Stimulated activated CD4-positive, alpha-beta T cell treated with anti-CD3 and anti-CD28 coated beads, TNF-alpha, amount 100 ng/mL, for 48 hours (primary cell): ENCODE measurements at regions not wholly inside any gene's neighbourhood (a gene's known extent, or its start where the extent isn't known, plus 50 kb on each side); places are given as distances from the start of the nearest gene placed in this dataset.

Experiments
- DNase-seq, 3 donors: peaks; one replicate each; pipeline ENCODE4 v3.0.0-alpha.2; 2020; ENCODE audit warnings: low read depth in 3 of 3

DNA sequence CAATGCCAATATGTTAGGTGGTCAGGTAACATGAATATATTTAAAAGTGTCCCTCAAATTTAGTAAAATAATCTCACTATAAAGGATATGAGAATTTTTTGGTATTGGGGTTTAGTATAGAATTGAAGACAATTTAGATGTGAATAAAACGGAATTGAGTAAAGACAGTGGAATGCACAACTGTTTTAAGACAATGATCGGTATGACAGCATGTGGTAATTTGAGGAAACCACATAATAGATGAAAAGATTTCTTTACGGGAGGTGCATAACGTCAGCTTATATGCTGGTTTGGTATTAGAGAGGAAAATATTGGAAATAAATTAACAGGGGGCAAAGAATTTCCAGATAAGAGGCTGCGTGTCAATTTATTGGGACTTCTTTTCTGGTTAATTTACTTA lies 1043.2 kb downstream of the CDH18 start:
- DNase-seq, result no peak

DNA sequence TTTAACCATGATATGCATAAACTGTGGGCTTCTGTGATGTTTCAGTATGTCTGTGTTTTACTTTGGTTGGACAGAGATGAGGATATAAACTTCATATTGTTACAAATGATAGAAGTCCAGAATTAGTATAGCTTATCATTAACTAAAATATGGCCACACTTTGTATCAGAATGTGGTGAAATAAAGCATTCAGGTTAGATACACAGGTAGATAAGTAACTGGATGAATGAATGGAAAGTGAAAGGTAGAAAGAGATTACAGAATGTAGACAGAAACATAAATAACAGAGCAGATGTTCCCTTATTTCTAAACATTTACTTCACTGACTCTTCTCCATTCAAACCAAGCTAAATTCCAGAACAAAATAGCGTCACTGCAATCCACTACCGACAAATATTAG lies 1033.8 kb downstream of the CDH18 start:
- DNase-seq, result no peak

- no peak for DNase-seq
These were observed 1028.5 kb downstream of the CDH18 start for GRCh38 chr5:18959535-18959934.

GRCh38 chr5:18961234-18961633 lies 1026.8 kb downstream of the CDH18 start:
- DNase-seq, result no peak

DNA sequence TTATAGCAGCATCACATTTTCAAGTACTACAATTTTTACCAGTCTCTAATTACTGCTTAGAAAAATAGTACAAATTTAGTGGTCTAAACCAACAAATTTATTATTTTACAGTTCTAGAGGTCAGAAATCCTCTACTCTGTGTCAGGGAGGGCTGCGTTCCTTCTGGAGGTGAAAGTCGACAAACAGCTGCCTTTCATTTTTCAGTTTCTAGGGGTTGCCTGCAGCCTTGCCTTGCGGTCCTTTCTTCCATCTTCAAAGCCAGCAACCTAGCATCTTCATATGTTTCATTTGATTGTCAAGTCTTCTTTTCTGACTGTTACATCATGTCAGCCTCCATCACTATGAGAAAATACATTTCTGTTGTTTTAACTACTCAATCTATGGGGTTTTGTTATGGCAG lies 1022.1 kb downstream of the CDH18 start:
- no peak for DNase-seq

- no peak for DNase-seq
These were observed 1020.4 kb downstream of the CDH18 start for GRCh38 chr5:18967637-18968036.

GRCh38 chr5:18968966-18969365 lies 1019.0 kb downstream of the CDH18 start:
- DNase-seq, result no peak

GRCh38 chr5:18970000-18970399 lies 1018.0 kb downstream of the CDH18 start:
- DNase-seq, result no peak

GRCh38 chr5:18972177-18972576 lies 1015.8 kb downstream of the CDH18 start:
- no peak for DNase-seq

DNA sequence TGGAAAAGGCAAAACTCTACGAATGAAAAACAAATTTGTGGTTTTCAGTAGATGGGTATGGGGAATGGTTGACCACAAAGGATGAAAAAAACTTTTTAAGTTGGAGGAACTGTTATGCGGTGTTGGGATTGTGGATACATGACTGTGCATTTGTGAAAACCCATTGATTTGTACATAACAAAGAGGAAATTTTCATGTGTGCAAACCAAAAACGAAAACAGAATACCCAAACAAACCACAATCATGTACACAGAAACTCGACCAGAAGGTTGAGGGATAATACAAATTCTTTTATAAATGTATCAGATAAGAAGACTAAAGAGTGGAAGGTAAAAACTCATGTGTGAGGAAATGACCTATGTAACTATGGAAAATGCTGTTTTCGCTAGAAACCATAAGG lies 1012.4 kb downstream of the CDH18 start:
- no peak for DNase-seq

DNA sequence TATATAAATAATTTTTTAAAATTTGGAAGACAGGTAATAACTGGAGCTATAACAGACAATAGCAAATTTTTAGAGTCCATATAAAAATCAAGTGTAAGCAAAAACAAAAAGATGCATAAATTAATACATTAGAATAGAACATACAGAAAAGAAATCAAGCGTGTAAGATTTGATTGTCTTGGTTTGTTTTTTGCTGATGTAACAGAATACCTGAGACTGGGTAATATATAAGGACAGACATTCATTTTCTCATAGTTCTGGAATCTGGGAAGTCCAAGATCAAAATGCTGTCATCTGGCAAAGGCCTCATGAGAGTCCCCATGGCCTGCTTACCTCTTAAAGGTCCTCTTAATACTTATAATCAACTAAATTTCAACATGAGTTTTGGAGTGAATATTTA lies 1010.1 kb downstream of the CDH18 start:
- DNase-seq, result no peak

- no peak for DNase-seq
These were observed 1003.4 kb downstream of the CDH18 start for GRCh38 chr5:18984559-18985080.

- DNase-seq, result no peak
These were observed 1002.7 kb downstream of the CDH18 start for GRCh38 chr5:18985171-18985758.

- DNase-seq, result no peak
These were observed 1000.9 kb downstream of the CDH18 start for GRCh38 chr5:18987101-18987500.

DNA sequence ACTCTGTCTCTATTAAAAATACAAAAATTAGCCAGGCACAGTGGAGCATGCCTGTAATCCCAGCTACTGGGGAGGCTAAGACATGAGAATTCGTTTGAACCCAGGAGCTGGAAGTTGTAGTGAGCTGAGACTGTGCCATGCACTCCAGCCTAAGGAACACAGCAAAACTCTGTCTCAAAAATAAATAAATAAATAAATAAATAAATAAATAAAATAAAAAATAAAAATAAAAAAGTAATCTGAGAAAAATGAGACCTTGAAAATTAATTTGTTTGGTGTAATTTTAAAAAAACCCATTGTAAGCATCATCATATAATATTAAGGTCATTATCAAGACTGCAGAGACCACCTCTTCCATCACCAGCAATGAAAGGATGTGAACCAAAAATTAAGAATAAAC lies 997.1 kb downstream of the CDH18 start:
- no peak for DNase-seq

DNA sequence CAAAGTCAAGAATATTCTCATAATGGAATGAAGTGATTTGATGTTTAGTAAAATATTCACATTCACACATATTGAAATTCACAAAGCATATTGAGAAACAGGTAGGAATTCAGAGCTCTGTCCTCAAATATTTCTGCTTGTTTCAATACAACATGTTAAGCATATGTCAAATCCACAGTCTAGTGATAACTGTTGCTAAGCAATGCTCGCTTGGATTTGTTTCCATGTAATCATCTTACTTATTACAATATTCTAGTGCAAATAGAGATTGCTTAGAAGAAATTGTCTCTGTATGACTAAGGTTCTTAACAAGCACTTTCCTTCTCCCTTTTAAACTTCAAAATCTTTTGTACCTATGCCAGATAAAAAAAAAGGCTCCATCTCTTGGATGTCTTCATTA lies 995.7 kb downstream of the CDH18 start:
- no peak for DNase-seq

DNA sequence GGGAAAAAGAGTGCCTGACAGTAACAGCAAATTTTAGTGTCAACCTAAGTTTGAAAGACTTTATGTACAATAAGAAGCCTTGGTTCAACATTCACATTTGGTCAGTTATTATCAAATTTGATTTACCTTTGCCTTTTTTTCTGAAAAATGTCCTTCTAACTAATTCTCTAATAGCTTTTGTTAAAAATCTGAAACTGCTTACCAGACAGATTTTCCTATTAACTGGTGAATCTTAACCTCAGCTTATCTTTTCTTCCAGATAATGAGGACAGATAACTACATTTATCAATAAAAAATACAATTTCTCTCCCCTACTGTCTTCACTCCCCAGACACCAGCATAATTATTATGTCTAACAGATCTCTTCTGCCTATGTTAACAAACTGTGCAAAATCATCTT lies 988.5 kb downstream of the CDH18 start:
- no peak for DNase-seq

- DNase-seq, result no peak
These were observed 986.9 kb downstream of the CDH18 start for GRCh38 chr5:19001054-19001453.

GRCh38 chr5:19001539-19001938 lies 986.5 kb downstream of the CDH18 start:
- no peak for DNase-seq

- DNase-seq, result no peak
These were observed 985.9 kb downstream of the CDH18 start for GRCh38 chr5:19002111-19002510.

DNA sequence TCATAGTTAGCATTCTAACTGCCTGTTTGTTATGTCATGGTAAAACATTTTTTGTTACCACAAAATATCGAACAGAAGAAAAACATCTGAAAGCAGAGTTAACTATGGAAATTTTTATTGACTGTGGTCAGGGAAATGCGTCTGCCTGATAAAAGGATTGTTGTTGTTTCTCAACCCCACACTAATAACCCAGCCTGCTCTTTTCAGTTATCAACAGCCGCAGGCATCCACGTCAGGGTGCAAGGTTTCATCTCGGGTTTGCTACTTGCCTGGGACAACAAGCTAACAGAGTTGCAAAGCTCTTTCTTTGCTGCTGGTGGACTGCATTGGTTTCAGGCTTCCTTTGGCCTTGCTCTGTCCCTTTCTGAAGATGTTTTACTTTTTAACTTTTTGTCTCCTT lies 969.2 kb downstream of the CDH18 start:
- no peak for DNase-seq

- DNase-seq, result no peak
These were observed 956.5 kb downstream of the CDH18 start for GRCh38 chr5:19031491-19031890.

DNA sequence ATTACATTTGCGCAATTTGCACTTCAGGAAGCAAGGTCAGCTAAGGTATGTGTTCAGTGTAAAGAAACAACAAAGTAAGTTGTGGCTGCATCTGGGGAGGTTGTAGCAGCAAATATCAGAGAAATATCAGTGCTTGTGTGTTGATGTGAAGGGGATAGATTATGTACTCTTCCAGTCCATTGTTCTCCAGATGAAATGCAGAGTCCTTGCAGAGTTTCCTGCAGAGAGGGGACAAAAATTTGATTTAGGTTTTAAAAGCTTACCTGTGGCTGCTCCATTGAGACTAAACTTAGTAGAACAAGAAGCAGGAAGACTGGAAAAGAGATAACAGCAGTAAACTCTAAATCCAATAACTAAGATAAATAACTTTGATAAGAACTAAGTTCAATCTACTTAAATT lies 952.2 kb downstream of the CDH18 start:
- DNase-seq, result no peak

DNA sequence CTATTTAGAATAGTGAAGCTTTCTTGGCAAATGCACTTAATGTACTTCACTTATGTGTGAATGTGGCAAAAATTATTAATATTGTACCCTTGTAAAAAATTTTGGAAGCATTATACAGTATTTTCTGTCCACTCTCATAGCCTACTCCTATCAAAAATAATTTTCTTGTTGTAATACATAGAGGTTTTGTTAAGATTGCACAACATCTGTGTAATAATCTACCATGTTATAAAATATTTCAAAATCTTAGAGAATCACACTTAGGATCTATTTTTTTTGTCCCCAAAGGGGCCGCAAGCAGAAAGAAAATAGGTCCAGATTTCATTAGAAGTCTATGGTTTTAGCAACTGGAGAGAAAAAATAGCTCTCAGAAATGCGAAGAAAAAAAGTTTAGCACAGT lies 945.9 kb downstream of the CDH18 start:
- DNase-seq, result no peak
